Body of pancreas (tissue), 4 donors: ENCODE measurements at regions not wholly inside any gene's neighbourhood (a gene's known extent, or its start where the extent isn't known, plus 50 kb on each side); places are given as distances from the start of the nearest gene placed in this dataset.

Source experiments
- ATAC-seq: fragments of 150-250 bp; one replicate; pipeline ENCODE4 v1.9.1; 2016
- DNase-seq, 4 donors: peaks; one replicate each; pipeline ENCODE4 v3.0.0-alpha.2; 2019
- H3K27ac ChIP-seq, 4 donors: fragments of 200-600 bp; sonication (generic); 1 replicate in 3 of 4; 2 replicates in 1 of 4; pipeline versions ENCODE4 v1.5.1 to v1.6.1; 2016 to 2019; ENCODE audit warnings: mild to moderate bottlenecking in 1 of 4, mixed read lengths in 1 of 4, moderate library complexity in 1 of 4
- H3K27me3 ChIP-seq, 2 donors: fragments of 200-600 bp; sonication (generic); one replicate each; pipeline ENCODE4 v1.6.0; 2016; ENCODE audit warnings: mild to moderate bottlenecking in 1 of 2
- H3K36me3 ChIP-seq, 2 donors: fragments of 200-600 bp; sonication (generic); replicated peaks in 1 of 2; 2 replicates each; pipeline ENCODE4 v1.5.1; 2016; ENCODE audit warnings: low read depth in 2 of 2; ENCODE audit not compliant: insufficient read depth in 1 of 2
- H3K4me1 ChIP-seq: fragments of 200-600 bp; sonication (generic); one replicate; pipeline ENCODE4 v1.6.0; 2016
- H3K4me3 ChIP-seq, 2 donors: fragments of 200-600 bp; sonication (generic); 1 replicate in 1 of 2; 2 replicates in 1 of 2; pipeline ENCODE4 v1.5.1; 2016 to 2019
- H3K9me3 ChIP-seq, 3 donors: fragments of 200-600 bp; sonication (generic); 1 replicate in 2 of 3; 2 replicates in 1 of 3; pipeline ENCODE4 v1.5.1; 2016
- CTCF ChIP-seq, 7 experiments: fragments of 450-650 bp in 4 of 7; fragments of 200-600 bp in 3 of 7; sonication (generic) in 3 of 7; IDR thresholded peaks; one replicate each; pipeline ENCODE4 v1.5.1; 2016 to 2019; ENCODE audit warnings: antibody characterized with exemption in 7 of 7
- POLR2A ChIP-seq, 3 donors: fragments of 450-650 bp; IDR thresholded peaks; one replicate each; pipeline ENCODE4 v1.6.1; 2016; ENCODE audit warnings: antibody characterized with exemption in 3 of 3, mild to moderate bottlenecking in 2 of 3
- WGBS, 2 donors: methylation state at CpG; one replicate each; pipeline ENCODE4 v1.1.5; 2017; 5-methylcytosine and 5-hydroxymethylcytosine counted together
- intact Hi-C: fragments of 100-400 bp; cut with DNase I; formaldehyde crosslinking; loops from one replicate; pipeline ENCODE4 v1.15.1; 2023

GRCh38 chr12:91432755-91433154 is 250.1 kb upstream of the DCN start:
- no peak overlapping the region for H3K27ac ChIP-seq
- H3K9me3 ChIP-seq = no peaks in the 10 kb centered on the region
- H3K4me1 ChIP-seq = no peaks in the 10 kb centered on the region
- TF ChIP-seq CTCF (IDR thresholded peaks at IDR 0.05) (no peak), POLR2A (IDR thresholded peaks at IDR 0.05) (no peak)
- no peak overlapping the region for H3K4me3 ChIP-seq
- no peaks in the 10 kb centered on the region for H3K27me3 ChIP-seq
- 22 to 32% methylated on average over 1 of the region's 1 CpG for WGBS, 2 donors
- intact Hi-C loops = no loop called here
- no peak for DNase-seq
- no peaks in the 10 kb centered on the region for H3K36me3 ChIP-seq
- no peak for ATAC-seq

DNA sequence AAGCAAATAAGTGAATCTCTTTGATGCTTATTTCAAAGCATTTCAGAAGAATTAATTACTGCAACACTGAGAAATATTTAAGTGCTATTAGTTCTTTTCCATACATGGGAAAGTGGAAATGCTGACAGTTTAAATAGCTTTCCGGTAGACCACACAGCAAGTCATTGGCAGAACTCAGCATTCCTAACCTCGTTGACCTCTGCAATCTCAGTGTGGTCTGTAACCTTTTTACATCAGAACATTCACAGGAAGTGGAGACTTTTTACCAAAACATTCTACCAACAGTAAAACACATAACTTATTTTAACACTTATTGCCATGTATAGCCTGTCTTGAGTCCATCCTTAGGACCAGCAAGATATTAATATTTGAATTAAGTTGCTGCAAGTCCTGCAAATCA is 249.5 kb upstream of the DCN start:
- TF ChIP-seq POLR2A (IDR thresholded peaks at IDR 0.05) (no peak), CTCF (IDR thresholded peaks at IDR 0.05) (no peak)
- intact Hi-C loops = no loop called here
- no peak overlapping the region for H3K27ac ChIP-seq

GRCh38 chr12:91424506-91424905 is 241.9 kb upstream of the DCN start:
- TF ChIP-seq CTCF (IDR thresholded peaks at IDR 0.05) (no peak), POLR2A (IDR thresholded peaks at IDR 0.05) (no peak)
- 69 to 82% methylated on average over 2 of the region's 2 CpGs for WGBS, 2 donors
- Histone ChIP-seq H3K4me3 (no peak overlapping the region), H3K36me3 (no peaks in the 10 kb centered on the region), H3K4me1 (no peaks in the 10 kb centered on the region), H3K9me3 (no peaks in the 10 kb centered on the region), H3K27me3 (no peaks in the 10 kb centered on the region), H3K27ac (no peak overlapping the region)
- intact Hi-C loops = no loop called here
- DNase-seq (no peak), ATAC-seq (no peak)

More for the DNA sequence above, 249.5 kb upstream of the DCN start:
- Histone ChIP-seq H3K4me3 (no peak overlapping the region), H3K9me3 (no peaks in the 10 kb centered on the region), H3K27me3 (no peaks in the 10 kb centered on the region), H3K4me1 (no peaks in the 10 kb centered on the region), H3K36me3 (no peaks in the 10 kb centered on the region)
- WGBS, 2 donors = 30 to 42% methylated on average over 2 of the region's 2 CpGs
- ATAC-seq (no peak), DNase-seq (no peak)

- Histone ChIP-seq H3K4me1 (no peaks in the 10 kb centered on the region), H3K27me3 (no peaks in the 10 kb centered on the region), H3K4me3 (no peak overlapping the region), H3K27ac (no peak overlapping the region), H3K36me3 (no peaks in the 10 kb centered on the region), H3K9me3 (no peaks in the 10 kb centered on the region)
- intact Hi-C loops = no loop called here
- ATAC-seq (no peak), DNase-seq (no peak)
- 28 to 32% methylated on average over 2 of the region's 2 CpGs for WGBS, 2 donors
- TF ChIP-seq CTCF (IDR thresholded peaks at IDR 0.05) = no peak
- TF ChIP-seq POLR2A (IDR thresholded peaks at IDR 0.05) = no peak
These were observed 241.1 kb upstream of the DCN start for GRCh38 chr12:91423693-91424050.

DNA sequence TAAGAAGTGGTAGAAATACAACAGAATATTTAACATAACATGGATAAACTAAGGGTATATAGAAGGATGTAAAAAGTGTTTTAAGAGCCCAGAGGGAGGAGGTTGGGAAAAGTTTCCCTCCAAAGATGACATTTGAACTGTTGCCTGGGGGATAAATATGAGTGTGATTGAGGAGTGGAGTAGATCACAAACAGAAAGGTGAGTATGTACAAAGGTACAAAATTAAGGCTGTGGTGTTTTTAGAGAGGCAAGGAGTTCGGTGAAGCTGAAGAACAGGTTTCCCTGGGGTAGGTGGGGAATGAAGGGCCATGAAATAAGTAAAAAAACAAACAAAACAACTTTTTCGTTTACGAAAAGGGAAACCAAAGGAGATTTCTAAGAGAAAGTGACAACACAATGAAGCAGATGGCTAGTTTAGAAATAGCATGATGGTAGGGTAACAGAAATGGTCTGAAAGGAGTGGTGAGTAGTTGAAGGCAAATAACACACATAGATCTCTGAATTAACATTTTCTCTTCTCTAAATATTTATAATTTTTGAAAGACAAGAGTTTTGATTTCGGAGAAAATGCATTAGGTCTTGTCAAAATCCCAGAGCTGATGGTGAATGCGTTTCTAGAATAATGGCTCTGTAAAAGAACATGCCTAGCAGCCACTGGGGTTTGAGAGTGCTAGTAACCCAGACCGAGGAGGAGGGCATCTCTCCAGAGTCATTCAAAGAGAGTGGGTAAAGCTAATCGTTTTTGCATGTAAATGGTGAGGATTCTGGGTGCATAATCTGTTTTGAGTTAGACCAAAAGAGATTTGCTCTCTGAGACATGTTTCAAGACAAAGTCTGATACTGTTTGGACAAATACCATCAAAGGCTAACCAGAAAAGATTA is 240.4 kb upstream of the DCN start:
- Histone ChIP-seq H3K4me3 (no peak overlapping the region), H3K4me1 (no peaks in the 10 kb centered on the region), H3K36me3 (no peaks in the 10 kb centered on the region), H3K27ac (no peak overlapping the region), H3K27me3 (no peaks in the 10 kb centered on the region), H3K9me3 (no peaks in the 10 kb centered on the region)
- 44 to 48% methylated on average over 7 of the region's 7 CpGs for WGBS, 2 donors
- intact Hi-C loops = no loop called here
- DNase-seq (no peak), ATAC-seq (no peak)
- TF ChIP-seq CTCF (IDR thresholded peaks at IDR 0.05) (no peak), POLR2A (IDR thresholded peaks at IDR 0.05) (no peak)
